Adrenal gland (tissue), 5 donors: ENCODE measurements at regions not wholly inside any gene's neighbourhood (a gene's known extent, or its start where the extent isn't known, plus 50 kb on each side); places are given as distances from the start of the nearest gene placed in this dataset.

Experiments used
- POLR2A ChIP-seq, 2 donors: fragments of 450-650 bp; IDR thresholded peaks; one replicate each; pipeline ENCODE4 v1.6.1; 2017; ENCODE audit warnings: antibody characterized with exemption in 2 of 2, mild to moderate bottlenecking in 2 of 2, moderate library complexity in 1 of 2
- TF ChIP-seq, protein P1 (sequence below), 6 experiments: fragments of 450-650 bp in 4 of 6; fragments of 200-600 bp in 2 of 6; sonication (generic) in 1 of 6; IDR thresholded peaks; 1 replicate in 5 of 6; 2 replicates in 1 of 6; pipeline versions ENCODE4 v1.5.1 to v1.8.0; 2016 to 2021; ENCODE audit warnings: antibody characterized with exemption in 6 of 6, mild to moderate bottlenecking in 2 of 6, moderate library complexity in 1 of 6
- donor health status: DM: no; HTN: no; CAD: no.

DNA sequence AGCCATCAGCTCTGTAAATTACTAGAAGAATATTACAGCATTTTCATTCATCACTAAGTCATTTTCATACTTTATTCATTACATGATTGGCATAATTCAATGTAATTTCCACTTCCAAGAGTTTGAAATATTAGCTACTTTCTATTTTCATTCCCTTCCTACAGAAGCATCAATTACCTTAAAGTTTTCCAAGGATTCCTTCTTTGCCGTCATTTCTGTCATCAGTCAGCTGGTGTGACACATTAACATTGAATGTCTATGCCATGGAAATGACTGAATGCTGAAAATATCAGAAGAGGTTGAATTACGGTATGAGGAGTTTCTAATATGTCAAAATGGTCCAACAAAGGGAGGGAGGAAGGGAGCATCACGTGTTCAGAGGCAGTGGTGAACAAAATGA is 718.2 kb upstream of the GRM7 start:
- TF ChIP-seq, protein P1, sequence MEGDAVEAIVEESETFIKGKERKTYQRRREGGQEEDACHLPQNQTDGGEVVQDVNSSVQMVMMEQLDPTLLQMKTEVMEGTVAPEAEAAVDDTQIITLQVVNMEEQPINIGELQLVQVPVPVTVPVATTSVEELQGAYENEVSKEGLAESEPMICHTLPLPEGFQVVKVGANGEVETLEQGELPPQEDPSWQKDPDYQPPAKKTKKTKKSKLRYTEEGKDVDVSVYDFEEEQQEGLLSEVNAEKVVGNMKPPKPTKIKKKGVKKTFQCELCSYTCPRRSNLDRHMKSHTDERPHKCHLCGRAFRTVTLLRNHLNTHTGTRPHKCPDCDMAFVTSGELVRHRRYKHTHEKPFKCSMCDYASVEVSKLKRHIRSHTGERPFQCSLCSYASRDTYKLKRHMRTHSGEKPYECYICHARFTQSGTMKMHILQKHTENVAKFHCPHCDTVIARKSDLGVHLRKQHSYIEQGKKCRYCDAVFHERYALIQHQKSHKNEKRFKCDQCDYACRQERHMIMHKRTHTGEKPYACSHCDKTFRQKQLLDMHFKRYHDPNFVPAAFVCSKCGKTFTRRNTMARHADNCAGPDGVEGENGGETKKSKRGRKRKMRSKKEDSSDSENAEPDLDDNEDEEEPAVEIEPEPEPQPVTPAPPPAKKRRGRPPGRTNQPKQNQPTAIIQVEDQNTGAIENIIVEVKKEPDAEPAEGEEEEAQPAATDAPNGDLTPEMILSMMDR (IDR thresholded peaks at IDR 0.05), result no peak
- TF ChIP-seq POLR2A (IDR thresholded peaks at IDR 0.05), result no peak
